DND-41 (cell line): ENCODE measurements at regions not wholly inside any gene's neighbourhood (a gene's known extent, or its start where the extent isn't known, plus 50 kb on each side); places are given as distances from the start of the nearest gene placed in this dataset.
"Not testable (repeated sequence)": the region's sequence is repeated elsewhere in the genome, so short reads cannot be mapped to it uniquely, and the experiment has no call there.

Source experiments
- ATAC-seq: fragments of 200-7000 bp; cut with Tn5 transposase; 3 replicates; pipeline ENCODE4 v1.9.1; 2021; ENCODE audit warnings: low read depth; ENCODE audit not compliant: insufficient read depth
- DNase-seq: peaks from one replicate; pipeline ENCODE4 v3.0.0-alpha.2; 2020
- H2AFZ ChIP-seq: 2 replicates; pipeline ENCODE4 v1.6.0; 2012; ENCODE audit warnings: low read depth, low read length
- H3K27ac ChIP-seq: 2 replicates; pipeline ENCODE4 v1.5.1; 2012; ENCODE audit warnings: low read length, inconsistent platforms
- H3K27me3 ChIP-seq: fragments of 200-600 bp; sonication (generic); 2 replicates; pipeline ENCODE4 v1.6.0; 2012; ENCODE audit warnings: low read length, mild to moderate bottlenecking, inconsistent platforms; ENCODE audit not compliant: insufficient read depth, poor library complexity
- H3K36me3 ChIP-seq: 2 replicates; pipeline ENCODE4 v1.5.1; 2012; ENCODE audit warnings: low read length, inconsistent platforms; ENCODE audit not compliant: insufficient read depth
- H3K4me1 ChIP-seq: 2 replicates; pipeline ENCODE4 v1.5.1; 2012; ENCODE audit warnings: mild to moderate bottlenecking, low read length; ENCODE audit not compliant: insufficient read depth
- H3K4me2 ChIP-seq: 2 replicates; pipeline ENCODE4 v1.6.0; 2012; ENCODE audit warnings: mild to moderate bottlenecking, moderate library complexity, low read length, inconsistent platforms; ENCODE audit not compliant: insufficient read depth
- H3K4me3 ChIP-seq, 2 experiments: fragments of 200-600 bp in 1 of 2; shearing (Covaris generic) in 1 of 2; 2 replicates each; pipeline ENCODE4 v1.5.1; 2012 to 2016; ENCODE audit warnings: inconsistent platforms in 2 of 2, low read length in 2 of 2, mild to moderate bottlenecking in 2 of 2, low read depth in 1 of 2, moderate library complexity in 1 of 2
- H3K79me2 ChIP-seq: 2 replicates; pipeline ENCODE4 v1.6.0; 2012; ENCODE audit warnings: low read length, inconsistent platforms; ENCODE audit not compliant: insufficient read depth
- H3K9ac ChIP-seq: 2 replicates; pipeline ENCODE4 v1.6.0; 2012; ENCODE audit warnings: low read depth, mild to moderate bottlenecking, inconsistent platforms, low read length, moderate library complexity
- H3K9me3 ChIP-seq: 2 replicates; pipeline ENCODE4 v1.5.1; 2012; ENCODE audit warnings: low read length, moderate library complexity, mild to moderate bottlenecking, inconsistent platforms; ENCODE audit not compliant: insufficient read depth, severe bottlenecking
- H4K20me1 ChIP-seq: 2 replicates; pipeline ENCODE4 v1.6.0; 2012; ENCODE audit warnings: low read length; ENCODE audit not compliant: insufficient read depth
- EZH2 ChIP-seq: IDR thresholded peaks from 3 replicates; pipeline ENCODE4 v1.6.1; 2012; ENCODE audit warnings: borderline replicate concordance, low read depth, mild to moderate bottlenecking, moderate library complexity, low read length, inconsistent platforms; ENCODE audit not compliant: severe bottlenecking
- TF ChIP-seq, protein P1 (sequence below): IDR thresholded peaks from 2 replicates; pipeline ENCODE4 v1.5.1; 2012; ENCODE audit warnings: borderline replicate concordance, low read length, moderate library complexity, mild to moderate bottlenecking; ENCODE audit not compliant: poor library complexity, severe bottlenecking; ENCODE audit errors: extremely low read depth

DNA sequence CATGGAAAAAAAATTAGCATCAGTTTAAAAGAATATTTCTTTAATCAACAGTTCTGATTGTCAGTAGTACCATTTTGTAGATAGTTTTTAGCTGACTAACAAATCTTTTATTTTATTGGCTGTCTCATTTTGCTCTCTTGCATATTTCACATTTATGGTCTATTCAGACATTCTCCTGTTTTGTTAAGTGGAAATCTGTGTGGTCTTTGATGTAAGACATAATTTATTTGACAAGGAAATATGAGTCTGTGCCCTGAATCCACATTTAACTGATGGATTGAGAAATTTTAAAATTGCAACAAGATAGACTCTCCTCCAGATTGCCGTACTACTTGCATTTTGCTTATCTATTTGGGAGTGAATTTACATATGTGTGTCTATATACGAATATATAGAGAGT, 96.3 kb upstream of the ATP5MC3 start:
- Histone ChIP-seq H3K36me3 (no peaks in the 10 kb centered on the region), H3K27me3 (no peaks in the 10 kb centered on the region), H3K4me1 (no peaks in the 10 kb centered on the region), H3K79me2 (no peaks in the 10 kb centered on the region), H2AFZ (no peak overlapping the region), H3K9me3 (no peaks in the 10 kb centered on the region), H3K4me3 (no peak overlapping the region), H4K20me1 (no peaks in the 10 kb centered on the region), H3K9ac (no peak overlapping the region), H3K27ac (no peak overlapping the region), H3K4me2 (no peak overlapping the region)
- DNase-seq: no peak
- TF ChIP-seq, protein P1, sequence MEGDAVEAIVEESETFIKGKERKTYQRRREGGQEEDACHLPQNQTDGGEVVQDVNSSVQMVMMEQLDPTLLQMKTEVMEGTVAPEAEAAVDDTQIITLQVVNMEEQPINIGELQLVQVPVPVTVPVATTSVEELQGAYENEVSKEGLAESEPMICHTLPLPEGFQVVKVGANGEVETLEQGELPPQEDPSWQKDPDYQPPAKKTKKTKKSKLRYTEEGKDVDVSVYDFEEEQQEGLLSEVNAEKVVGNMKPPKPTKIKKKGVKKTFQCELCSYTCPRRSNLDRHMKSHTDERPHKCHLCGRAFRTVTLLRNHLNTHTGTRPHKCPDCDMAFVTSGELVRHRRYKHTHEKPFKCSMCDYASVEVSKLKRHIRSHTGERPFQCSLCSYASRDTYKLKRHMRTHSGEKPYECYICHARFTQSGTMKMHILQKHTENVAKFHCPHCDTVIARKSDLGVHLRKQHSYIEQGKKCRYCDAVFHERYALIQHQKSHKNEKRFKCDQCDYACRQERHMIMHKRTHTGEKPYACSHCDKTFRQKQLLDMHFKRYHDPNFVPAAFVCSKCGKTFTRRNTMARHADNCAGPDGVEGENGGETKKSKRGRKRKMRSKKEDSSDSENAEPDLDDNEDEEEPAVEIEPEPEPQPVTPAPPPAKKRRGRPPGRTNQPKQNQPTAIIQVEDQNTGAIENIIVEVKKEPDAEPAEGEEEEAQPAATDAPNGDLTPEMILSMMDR: no peak
- TF ChIP-seq EZH2: no peak
- ATAC-seq: no peak

DNA sequence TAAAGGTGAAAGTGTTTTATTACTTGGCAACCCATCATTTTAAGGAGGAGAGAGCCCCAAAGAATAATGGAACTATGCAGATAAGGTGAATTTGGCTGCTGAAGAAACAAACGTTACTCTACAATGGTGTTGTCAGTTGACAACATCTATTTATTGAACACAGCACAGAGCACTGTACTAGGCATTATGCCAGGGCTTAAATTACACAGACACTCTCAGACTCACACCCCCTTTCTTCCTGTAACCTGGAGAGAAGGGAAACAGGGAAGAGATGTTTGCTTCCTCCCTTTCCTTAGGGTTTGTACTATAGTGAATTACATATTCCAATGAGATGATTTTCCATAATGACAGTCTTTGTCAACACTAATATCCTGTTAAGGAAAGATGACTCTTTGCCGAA, 94.0 kb upstream of the ATP5MC3 start:
- Histone ChIP-seq H3K9ac (no peak overlapping the region), H2AFZ (no peak overlapping the region), H4K20me1 (no peaks in the 10 kb centered on the region), H3K4me3 (no peak overlapping the region), H3K4me2 (no peak overlapping the region), H3K79me2 (no peaks in the 10 kb centered on the region), H3K4me1 (no peaks in the 10 kb centered on the region), H3K9me3 (no peaks in the 10 kb centered on the region), H3K27ac (no peak overlapping the region), H3K27me3 (peaks cover 5% of the 10 kb centered on the region), H3K36me3 (no peaks in the 10 kb centered on the region)
- no peak for TF ChIP-seq EZH2
- TF ChIP-seq, protein P1: no peak
- ATAC-seq: no peak
- no peak for DNase-seq

DNA sequence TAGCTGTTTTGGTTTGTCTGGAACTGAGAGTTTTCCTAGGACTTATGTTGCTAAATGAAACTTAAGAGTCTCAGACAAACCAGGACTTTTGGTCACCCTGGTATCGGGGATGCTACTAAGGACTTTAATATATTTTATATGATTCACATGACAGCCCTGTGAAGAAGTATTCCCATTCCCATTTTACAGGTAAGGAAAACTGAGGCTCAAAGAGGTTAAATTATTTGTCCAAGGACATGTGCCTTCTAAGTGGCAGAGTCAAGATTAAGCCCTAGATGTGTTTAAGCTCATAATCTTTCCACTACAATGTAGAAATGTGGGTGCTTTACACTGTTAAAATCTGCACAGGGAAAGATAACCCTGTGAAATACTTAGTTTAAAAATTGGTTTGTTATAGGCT, 77.7 kb upstream of the ATP5MC3 start:
- H3K27ac ChIP-seq: no peak overlapping the region
- H4K20me1 ChIP-seq: no peaks in the 10 kb centered on the region
- H3K9me3 ChIP-seq: no peaks in the 10 kb centered on the region
- TF ChIP-seq, protein P1: no peak
- no peak for TF ChIP-seq EZH2
- no peak overlapping the region for H3K4me2 ChIP-seq
- H3K4me3 ChIP-seq: no peak overlapping the region
- H3K9ac ChIP-seq: no peak overlapping the region
- DNase-seq (no peak), ATAC-seq (no peak)
- H2AFZ ChIP-seq: no peak overlapping the region
- no peaks in the 10 kb centered on the region for H3K36me3 ChIP-seq
- H3K27me3 ChIP-seq: no peaks in the 10 kb centered on the region
- no peaks in the 10 kb centered on the region for H3K79me2 ChIP-seq
- no peaks in the 10 kb centered on the region for H3K4me1 ChIP-seq

DNA sequence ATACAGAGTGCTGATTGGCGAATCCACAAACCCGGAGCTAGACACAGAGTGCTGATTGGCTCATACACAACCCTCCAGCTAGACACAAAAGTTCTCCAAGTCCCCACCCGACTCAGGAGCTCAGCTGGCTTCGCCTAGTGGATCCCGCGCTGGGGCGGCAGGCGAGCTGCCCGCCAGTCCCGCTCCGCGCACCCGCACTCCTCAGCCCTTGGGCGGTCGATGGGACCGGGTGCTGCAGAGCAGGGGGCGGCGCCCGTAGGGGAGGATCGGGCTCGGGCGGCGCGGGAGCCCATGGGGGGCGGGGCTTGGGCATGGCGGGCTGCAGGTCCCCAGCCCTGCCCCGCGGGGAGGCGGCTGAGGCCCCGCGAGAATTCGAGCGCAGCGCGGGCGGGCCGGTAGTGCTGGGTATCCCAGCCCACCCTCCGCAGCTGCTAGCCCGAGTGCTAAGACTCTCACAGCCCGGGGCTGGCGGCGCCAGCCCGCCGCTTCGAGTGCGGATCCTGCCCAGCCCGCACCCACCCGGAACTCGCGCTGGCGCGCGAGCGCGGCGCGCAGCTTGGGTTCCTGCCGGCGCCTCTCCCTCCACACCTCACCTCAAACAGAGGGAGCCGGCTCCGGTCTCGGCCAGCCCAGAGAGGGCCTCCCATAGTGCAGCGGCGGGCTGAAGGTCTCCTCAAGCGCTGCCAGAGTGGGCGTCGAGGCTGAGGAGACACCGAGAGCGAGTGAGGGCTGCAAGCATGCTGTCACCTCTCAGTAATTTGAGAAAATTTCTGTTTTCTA, 75.5 kb upstream of the ATP5MC3 start:
- no peak overlapping the region for H3K4me3 ChIP-seq
- ATAC-seq (no peak), DNase-seq (no peak)
- no peaks in the 10 kb centered on the region for H3K4me1 ChIP-seq
- no peak for TF ChIP-seq EZH2
- TF ChIP-seq, protein P1: no peak
- H3K9me3 ChIP-seq: no peaks in the 10 kb centered on the region
- no peak overlapping the region for H3K4me2 ChIP-seq
- no peak overlapping the region for H3K9ac ChIP-seq
- H3K27me3 ChIP-seq: no peaks in the 10 kb centered on the region
- no peak overlapping the region for H3K27ac ChIP-seq
- H2AFZ ChIP-seq: no peak overlapping the region
- H3K79me2 ChIP-seq: no peaks in the 10 kb centered on the region
- H3K36me3 ChIP-seq: no peaks in the 10 kb centered on the region
- H4K20me1 ChIP-seq: no peaks in the 10 kb centered on the region

DNA sequence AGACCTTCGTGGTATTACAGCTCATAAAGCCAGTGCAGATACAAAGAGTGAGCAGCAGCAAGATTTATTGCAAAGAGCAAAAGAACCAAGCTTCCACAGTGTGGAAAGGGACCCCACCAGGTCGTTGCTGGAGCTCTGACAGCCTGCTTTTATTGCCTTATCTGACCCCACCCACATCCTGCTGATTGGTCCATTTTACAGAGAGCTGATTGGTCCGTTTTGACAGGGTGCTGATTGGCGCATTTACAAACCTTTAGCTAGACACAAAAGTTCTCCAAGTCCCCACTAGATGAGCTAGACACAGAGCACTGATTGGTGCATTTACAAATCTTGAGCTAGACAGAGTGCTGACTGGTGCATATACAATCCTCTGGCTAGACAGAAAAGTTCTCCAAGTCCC, 74.9 kb upstream of the ATP5MC3 start:
- not testable (repeated sequence) for H3K4me2 ChIP-seq, H3K79me2 ChIP-seq, H3K4me3 ChIP-seq, ATAC-seq, H3K9ac ChIP-seq, H3K27ac ChIP-seq, H3K4me1 ChIP-seq, H4K20me1 ChIP-seq, H3K9me3 ChIP-seq, H3K36me3 ChIP-seq, H3K27me3 ChIP-seq, H2AFZ ChIP-seq, DNase-seq
